ENCODE measurements at regions not wholly inside any gene's neighbourhood (a gene's known extent, or its start where the extent isn't known, plus 50 kb on each side); places are given as distances from the start of the nearest gene placed in this dataset.

DNA sequence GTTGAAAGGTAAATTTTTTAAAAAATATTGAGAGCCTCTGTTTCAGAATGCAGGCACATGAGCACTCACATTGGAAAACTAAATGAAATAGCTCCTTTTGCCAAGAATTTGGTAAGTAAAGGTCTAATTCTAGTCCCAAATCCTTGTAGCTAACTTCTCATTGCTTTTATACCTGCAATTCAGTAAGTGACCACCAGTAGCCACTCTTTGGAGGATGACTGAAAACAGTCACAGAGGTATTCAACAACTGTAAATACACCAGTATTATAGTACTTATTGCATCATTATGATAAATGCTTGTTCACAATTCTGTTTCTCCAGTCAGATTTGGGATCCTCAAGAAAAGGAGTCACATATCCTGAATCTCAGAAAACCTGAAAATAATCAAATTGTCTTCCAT is 562.4 kb upstream of the CDH11 start:
- DNase-seq (ENCODE audit: low read depth in 2 of 2) = no peak

DNA sequence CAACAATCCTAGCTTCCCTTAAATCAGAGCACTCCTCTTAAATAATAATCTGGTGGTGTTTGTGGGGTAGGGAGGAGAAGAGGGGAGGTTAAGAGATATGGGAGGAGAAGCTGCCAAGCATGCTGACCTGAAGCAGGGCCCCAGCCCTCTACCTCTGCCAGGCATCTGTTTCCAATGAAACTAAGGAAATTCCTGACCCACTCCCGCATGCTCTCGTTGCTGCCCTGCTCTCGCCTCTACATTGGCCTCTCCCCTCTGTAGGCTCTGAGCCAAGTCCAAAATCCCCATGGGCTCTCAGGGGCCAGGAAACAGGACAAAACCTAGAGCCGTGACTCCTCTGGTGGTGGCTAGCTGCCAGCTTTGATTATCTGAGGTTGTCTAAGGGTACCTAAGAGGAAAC is 559.5 kb upstream of the CDH11 start:
- no peak for DNase-seq (ENCODE audit: low read depth in 2 of 2)

DNA sequence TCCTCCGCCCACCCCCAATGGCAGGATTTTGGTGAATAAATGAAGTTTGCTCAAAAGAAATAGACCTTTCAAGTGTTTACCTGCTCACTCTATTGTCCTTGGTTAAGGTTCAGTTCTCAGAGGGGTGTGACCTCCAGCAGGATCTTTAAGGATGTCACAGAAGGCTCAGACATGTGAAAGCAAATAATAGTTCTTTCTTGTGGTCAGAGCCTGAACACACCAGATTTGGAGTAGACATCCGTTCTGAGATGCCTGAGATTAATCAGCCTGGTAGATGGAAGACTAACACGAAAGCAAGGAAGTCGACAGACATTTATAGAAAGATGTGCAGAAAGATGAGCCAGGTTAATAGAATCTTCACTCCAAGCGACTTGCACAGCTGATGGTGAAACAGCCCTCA is 557.9 kb upstream of the CDH11 start:
- DNase-seq (ENCODE audit: low read depth in 2 of 2) = no peak

DNA sequence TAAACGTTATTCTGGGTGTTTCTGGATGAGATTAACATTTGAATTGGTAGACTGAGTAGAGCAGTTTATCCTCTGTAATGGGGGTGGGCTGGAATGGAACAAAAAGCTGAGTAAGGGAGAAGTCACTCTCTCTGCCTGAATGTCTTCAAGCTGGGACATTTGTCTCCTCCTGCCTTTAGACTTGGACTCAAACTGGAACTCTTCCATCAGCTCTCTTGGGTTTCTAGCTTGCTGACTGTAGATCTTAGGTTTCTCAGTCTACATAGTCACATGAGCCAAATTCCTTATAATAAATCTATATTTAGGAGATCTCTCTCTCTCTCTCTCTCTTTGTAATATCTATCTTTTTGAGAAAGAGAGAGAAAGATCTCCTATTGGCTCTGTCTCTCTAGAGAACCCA is 553.3 kb upstream of the CDH11 start:
- DNase-seq (ENCODE audit: low read depth in 2 of 2) = no peak

DNA sequence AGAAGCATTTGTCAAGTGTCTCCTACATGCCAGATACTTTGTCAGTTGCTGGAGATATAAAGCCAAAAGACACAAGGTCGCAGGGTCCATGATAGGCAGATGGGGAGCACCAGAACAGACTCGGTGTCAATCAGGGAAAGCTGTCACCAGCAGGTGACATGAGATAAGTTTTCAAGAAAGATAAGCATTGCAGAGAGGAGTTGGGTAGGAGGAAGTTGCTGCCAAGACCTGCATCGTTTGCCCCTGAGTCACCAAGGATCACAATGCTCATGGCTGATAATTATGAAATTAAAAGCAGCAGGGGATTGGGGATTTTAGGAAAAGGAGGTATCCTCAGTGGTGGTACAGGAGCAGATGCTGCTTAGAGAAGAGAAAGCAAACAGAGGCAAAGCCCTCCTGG is 551.1 kb upstream of the CDH11 start:
- no peak for DNase-seq (ENCODE audit: low read depth in 2 of 2)

DNA sequence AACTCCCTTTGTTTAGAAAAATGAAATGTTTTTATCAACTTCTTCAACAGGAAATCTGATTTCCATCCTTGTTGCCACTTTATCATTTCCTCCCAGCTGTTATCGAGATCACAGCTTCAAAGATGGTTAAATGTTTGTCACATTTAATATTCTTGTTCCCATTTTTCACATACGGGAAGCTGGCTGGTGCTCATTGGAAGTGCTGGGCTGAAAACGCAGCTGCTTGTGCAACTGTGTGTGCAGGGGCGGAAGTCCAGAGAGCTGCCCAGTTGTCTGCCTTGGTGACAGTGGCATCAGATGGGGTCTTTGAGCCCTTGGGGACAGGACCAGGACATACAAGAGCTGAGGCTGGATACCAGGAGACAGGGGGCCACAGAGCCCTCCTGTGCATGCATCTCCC is 549.2 kb upstream of the CDH11 start:
- DNase-seq (ENCODE audit: low read depth in 2 of 2) = no peak

DNA sequence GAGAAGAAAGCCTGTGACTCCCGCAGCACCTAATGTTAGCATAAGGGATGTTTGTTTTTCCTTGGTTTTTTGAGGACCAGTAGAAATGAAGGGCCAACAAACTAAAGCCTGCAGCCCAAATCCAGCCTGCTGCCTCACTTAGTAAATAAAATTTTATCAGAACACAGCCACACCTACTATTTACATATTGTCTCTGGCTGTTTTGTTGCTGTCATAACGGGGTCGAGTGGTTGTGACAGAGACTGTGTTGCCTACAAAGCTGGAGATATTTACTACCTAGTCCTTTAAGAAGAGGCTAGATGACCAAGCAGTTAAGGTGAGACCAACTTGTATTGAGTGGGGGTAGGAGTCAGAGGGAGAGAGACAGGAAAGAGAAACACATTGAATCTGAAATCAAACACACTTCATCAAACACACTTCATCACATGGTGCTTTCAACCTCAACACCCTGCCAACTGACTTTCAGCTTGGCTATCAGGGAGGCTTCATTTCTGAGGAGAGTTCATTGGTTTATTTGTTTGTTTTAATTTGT is 546.3 kb upstream of the CDH11 start:
- DNase-seq (ENCODE audit: low read depth in 2 of 2) = no peak

DNA sequence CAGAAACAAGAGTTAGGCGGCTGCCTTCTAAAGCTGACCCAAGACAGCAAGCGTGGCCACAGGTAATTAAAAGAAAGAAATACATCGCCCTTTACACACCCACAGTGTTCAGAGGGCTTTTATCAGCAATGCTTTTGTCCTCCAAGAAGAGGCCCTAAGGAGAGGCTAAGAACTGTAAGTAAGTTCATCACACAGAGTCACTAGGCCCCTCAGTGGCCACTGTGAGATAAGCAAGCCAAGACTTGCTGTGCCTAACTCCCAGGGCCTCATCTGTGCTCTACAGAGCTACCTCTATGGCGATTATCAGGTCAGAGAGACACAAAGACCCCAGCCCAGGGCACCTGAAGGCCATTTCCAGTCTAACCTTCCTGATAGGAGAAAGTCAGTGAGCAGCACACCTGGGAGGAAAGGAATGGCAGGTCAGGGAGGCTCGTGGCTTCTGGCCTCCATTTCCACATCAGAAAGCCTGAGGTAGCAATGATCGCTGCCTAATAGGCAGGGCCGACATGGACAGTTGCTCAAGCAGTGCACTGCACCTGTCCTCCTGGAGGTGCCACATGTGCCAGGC is 545.2 kb upstream of the CDH11 start:
- DNase-seq (ENCODE audit: low read depth in 2 of 2) = no peak

DNA sequence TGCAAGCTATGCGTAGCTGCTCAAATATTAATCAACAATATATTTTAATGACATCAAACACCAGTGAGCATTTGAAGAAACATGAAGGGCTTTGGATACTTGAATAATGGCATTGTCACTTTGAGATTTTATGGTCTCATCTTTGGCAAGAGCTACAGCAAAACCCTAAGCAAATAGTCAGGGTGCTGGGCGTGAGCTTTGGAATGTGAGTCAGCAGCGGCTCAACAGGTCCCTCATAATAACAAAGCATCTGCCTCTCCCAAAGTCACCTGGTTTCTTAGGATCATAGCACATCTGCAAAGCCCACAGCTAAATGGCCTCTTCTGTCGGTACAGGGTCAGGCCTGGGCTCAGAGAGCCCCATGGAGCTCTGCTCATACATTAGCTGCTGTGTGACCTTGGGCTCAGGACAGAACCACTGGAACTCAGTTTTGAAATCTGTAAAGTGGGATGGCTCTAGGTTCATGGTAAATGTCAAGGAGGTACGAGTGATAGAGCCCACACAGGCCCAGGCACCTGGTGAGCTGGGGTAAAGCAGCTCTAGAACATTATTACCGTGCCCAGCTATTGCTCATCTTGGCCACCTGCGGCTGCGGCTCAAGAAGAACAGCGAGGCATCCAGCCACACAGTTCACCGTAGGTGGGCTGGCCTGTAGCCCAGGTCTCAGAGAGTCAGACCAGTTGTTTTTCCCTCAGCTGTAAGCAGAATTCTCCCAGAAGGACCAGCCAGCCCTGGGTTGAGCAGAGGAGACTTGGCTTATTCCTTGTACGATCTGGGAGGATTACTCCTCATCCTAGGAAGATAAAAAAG is 544.5 kb upstream of the CDH11 start:
- DNase-seq (ENCODE audit: low read depth in 2 of 2) = no peak

DNA sequence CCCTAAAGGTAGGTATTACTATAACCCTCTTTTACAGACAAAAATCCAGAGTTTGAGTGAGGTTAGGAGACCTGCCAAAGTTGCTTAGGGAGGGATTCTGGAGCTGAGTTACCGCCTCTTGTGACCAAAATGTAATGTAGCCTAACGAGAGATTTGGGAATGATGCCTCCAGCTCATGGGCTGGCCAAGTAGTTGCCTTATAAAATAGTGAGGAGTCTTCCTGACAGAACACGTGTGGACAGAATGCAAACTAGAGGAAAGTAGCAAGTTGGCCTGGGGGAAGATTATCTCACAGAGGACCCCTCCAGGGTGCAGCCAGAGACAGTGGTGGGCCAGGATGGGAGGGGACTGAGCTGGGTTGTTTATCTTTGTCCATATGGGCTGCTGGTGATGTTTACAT is 543.7 kb upstream of the CDH11 start:
- DNase-seq (ENCODE audit: low read depth in 2 of 2) = no peak

DNA sequence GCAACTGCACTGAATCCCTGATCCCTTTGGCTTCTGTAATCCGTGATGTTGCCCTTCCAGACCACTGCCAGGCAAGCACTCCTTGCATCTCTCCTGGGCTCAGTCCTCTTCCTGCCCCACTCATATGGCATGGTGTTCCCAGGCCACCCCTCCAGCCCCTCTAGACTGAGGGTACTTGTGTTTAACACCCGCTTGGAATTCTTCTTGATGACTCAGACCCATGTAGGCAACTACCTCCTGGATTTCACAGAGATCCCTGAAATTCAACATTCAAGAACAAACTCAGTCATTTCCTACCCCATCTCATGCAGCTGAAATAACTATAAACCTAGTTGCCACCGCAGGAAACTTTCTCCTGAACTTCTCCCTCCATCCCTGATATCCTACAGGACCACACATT is 541.9 kb upstream of the CDH11 start:
- DNase-seq (ENCODE audit: low read depth in 2 of 2) = no peak

DNA sequence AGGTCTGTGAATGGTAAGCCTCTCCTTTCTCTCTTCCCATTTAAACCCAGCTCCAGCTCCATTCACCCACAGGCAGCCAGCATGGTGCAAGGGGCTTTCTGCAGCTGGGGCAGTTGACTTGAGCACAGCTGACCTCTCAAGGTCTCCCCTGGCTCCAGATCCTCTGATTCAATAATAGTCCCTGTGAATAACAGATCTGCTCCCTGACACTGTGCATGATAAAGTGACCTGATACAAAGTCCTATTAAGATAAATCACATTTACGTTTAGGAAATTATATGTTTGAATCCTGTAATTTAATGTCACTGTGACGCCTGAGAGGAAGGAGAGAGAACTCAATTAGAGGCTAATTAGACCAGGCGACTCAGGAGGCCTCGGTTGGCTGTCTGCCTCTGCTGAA is 540.4 kb upstream of the CDH11 start:
- no peak for DNase-seq (ENCODE audit: low read depth in 2 of 2)

DNA sequence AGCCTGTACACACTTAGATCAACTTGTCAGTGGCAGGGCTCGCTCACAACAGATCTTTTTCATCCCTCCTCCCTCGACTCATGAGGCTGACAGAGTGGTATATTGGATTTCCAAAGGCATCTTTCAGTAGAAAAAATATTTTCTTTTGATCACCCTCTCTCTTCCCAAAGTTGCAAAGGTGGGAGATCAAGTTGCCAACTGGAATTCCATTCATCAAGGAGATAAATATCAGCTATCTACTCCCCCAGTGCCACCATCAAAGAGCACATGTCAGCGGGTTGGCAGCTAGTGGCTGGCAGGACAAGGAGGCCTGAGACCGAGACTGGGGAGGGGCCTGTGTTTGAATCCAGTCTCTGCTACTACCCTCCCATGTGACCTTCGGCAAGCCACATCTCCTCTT is 539.7 kb upstream of the CDH11 start:
- DNase-seq (ENCODE audit: low read depth in 2 of 2) = no peak

DNA sequence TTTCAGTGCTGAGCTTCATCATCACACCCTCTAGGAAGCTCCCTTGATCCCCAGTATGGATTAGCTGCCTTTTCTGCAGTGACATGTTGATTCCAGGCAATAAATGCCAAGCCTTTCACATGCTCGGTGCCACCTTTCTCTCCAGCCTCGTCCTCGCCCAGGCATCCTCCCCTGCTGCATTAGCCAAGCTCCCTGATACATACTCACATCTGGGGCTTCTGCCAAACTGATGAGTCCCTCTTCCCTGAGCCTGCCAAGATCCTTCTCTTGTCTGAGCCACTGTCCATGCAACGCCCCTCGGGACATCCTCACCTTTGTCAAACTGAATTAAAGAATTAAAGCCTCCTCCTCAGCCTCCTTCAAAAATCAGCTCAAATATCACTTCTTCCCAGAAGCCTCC is 538.5 kb upstream of the CDH11 start:
- DNase-seq (ENCODE audit: low read depth in 2 of 2) = no peak

DNA sequence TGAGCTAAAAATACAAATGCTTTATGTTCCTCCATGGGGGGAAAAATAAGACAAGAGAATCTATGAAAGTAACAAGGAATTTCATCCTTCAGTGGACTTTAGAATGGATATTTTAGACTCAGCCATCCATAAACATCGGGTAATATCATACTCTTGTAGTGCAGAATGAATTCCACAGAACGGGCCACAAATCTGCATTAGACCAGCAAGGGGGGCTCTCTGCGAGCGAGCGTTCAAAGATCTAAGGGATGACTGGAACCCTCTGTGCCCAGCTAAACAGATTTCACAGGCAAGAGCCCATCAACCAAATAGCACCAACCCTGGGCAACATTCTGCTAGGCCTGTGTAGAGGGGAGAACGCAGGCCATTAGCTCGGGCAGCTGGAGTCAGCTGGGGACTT is 537.9 kb upstream of the CDH11 start:
- no peak for DNase-seq (ENCODE audit: low read depth in 2 of 2)

DNA sequence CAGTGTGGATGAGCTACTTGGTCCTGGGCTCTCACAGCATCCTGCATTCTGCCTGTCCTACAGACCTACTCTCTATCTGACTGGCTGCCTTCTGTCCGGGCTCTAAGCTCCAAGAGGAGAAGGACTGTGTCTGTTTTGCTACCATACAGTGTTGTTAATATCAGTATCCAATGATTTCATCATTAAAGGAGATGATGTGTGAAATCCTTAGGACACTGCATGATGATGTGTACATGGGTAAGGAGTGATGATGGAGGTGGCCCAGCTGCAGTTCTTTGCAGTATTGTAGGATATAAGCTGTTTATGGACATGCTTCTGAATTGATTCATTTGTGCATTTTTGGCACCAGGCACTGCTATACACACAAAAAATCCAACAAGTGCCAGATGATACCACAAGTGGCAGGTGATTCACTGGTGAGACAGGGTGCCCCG is 536.9 kb upstream of the CDH11 start:
- no peak for DNase-seq (ENCODE audit: low read depth in 2 of 2)

DNA sequence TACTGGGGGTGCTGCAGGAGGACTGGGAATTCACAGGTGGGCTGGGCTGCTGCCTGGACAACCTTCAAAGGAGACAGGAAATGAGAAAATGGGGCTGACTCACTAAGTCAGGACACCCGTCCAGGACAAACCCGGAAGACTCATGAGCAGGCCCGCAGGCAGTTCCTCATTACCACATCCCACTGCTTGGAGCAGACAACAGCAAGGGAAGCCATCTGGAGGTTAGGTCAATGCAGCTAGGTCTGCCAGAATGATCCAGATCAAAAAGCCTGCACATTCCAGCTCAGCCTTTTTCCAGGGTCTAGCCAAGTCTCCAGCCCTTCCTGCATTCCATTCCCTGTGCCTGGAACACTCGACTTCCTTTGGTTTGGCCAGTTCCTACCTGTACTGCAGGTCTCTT is 536.5 kb upstream of the CDH11 start:
- no peak for DNase-seq (ENCODE audit: low read depth in 2 of 2)

DNA sequence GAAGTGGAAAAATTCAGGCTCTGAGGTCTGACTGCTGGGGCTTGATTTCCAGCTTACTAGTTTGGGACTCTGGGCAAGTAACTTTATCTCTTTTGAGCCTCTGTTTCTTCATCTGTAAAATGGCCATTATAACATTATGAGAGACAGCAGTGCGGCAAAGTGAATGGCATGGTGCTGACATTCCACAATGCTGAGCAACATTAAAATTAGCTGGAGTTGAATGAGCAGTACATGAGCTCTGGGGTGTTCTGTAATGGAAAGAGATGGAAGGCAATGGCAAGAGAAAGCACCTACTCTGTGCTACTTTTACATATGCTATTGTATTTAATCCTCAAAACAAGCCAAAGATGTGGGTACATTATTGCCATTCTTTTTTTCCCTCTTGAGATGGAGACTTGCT is 535.7 kb upstream of the CDH11 start:
- no peak for DNase-seq (ENCODE audit: low read depth in 2 of 2)

DNA sequence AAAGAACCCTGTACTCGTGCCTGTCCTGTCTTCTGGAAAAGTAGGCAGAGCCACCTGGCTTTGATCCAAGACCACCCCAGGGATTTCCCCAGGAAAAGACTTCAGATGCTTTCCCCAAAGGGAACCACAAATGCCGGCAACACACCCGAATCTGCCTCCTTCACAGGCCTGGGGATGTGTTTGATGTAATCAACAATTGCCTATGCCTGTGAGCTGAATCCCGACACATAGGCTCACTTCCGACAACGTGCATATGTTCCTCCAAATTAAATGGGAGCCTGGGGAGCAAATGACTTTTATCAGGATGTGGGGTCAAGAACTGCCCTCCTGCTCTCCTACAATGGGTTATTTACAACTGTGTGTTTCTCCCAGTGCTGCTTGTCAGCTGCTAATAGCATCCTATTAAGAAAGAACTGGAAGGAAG is 535.2 kb upstream of the CDH11 start:
- no peak for DNase-seq (ENCODE audit: low read depth in 2 of 2)

DNA sequence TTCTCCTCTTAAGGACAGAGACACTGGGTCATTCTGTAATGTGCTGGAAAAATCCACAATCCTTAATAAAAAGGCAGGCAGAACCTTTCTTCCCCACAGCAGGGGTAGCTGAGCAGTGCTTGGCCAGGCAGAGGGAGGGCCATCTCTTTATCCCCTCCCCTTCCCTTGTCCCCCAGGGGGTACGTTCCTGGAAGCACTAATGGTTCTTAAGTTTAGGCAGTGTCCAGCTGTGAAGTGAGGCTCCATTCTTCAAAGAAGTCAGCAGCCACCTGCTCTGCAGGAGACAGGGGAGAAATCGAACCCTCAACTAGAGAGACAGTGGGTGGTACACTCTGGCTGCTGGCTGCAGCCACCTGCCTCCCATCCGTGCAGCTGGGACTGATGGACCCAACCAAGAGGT is 533.9 kb upstream of the CDH11 start:
- DNase-seq (ENCODE audit: low read depth in 2 of 2) = no peak

DNA sequence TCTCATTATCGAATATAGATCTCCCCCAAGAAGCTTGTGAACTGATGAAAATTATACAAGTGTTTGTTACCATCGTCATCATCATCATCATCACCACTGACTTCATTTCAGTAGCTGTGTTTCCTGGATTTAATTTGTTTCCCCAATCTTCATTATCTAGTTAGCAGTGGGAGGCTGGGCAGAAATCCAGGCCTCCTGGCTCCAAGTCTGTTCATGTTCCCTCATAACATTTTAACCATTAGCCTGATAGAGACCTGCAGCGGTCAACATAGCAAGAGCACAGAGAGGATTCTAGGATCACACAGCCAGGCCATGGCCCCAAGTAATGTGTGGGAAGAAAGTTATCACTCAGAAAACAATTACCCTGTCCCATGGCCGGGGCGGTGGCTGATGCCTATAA is 526.2 kb upstream of the CDH11 start:
- no peak for DNase-seq (ENCODE audit: low read depth in 2 of 2)

DNA sequence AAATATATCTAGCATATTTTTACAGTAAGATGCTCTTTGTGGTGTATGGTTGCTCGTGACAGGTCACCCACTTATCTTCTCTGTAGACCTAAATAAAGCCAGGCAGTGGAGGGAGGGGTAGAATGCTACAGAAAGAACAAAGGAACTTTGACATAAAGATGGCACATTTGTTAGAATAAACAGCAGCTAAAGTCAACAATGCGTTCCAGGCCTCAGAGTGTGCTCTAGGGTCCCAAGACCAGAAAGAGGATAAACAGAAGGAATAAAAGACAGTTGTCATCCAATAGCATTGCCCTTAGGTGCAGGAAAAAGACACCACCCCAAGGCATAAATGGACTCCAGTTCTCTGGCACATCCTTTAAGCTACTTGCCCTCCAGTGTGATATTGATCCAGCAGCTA is 523.0 kb upstream of the CDH11 start:
- no peak for DNase-seq (ENCODE audit: low read depth in 2 of 2)

DNA sequence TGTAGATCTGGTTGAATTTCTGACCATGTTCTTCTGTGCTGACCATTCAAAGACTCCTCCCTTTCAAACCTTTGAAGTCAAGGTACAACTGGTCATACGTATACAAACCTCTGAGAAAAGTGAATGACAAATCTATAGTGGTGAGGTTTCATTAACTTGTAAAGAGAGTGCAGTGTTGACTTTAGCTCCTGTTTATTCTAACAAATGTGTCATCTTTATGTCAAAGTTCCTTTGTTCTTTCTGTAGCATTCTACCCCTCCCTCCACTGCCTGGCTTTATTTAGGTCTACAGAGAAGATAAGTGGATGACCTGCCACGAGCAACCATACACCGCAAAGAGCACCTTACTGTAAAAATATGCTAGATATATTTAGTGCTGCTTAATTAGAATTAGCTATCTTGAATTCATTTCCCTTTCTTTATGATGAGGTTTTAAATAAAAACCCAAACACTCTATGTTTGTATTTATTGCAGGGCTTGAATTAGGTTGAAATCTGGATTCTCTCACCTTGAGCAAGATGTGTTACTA is 520.0 kb upstream of the CDH11 start:
- no peak for DNase-seq (ENCODE audit: low read depth in 2 of 2)

All from stimulated activated CD8-positive, alpha-beta memory T cell treated with anti-CD3 and anti-CD28 coated beads, Interleukin-2, amount 100 ng/mL, for 1 hour (primary cell).